Activated CD4-positive, alpha-beta T cell treated with anti-CD3 and anti-CD28 coated beads, Interleukin-2, amount 50 U/mL, for 16 hours (primary cell): ENCODE measurements at regions not wholly inside any gene's neighbourhood (a gene's known extent, or its start where the extent isn't known, plus 50 kb on each side); places are given as distances from the start of the nearest gene placed in this dataset.

Source experiments
- DNase-seq: peaks from one replicate; pipeline ENCODE4 v3.0.0-alpha.2; 2020

GRCh38 chr9:11973011-11973410 lies 720.2 kb upstream of the TYRP1 start:
- DNase-seq: no peak

- DNase-seq: no peak
Observed at GRCh38 chr9:11973511-11973910, 719.7 kb upstream of the TYRP1 start.

GRCh38 chr9:11992866-11993265 lies 700.3 kb upstream of the TYRP1 start:
- DNase-seq: no peak

GRCh38 chr9:12014488-12014887 lies 678.7 kb upstream of the TYRP1 start:
- no peak for DNase-seq

- no peak for DNase-seq
Observed at GRCh38 chr9:12054235-12054634, 639.0 kb upstream of the TYRP1 start.

GRCh38 chr9:12056874-12057273 lies 636.3 kb upstream of the TYRP1 start:
- no peak for DNase-seq

- no peak for DNase-seq
Observed at GRCh38 chr9:12060067-12060466, 633.1 kb upstream of the TYRP1 start.

GRCh38 chr9:12060811-12061210 lies 632.4 kb upstream of the TYRP1 start:
- no peak for DNase-seq

GRCh38 chr9:12065050-12065449 lies 628.1 kb upstream of the TYRP1 start:
- DNase-seq: no peak

- no peak for DNase-seq
Observed at GRCh38 chr9:12065686-12066085, 627.5 kb upstream of the TYRP1 start.

- DNase-seq: no peak
Observed at GRCh38 chr9:12066455-12067035, 626.6 kb upstream of the TYRP1 start.

- DNase-seq: no peak
Observed at GRCh38 chr9:12069366-12069765, 623.8 kb upstream of the TYRP1 start.

GRCh38 chr9:12085399-12085798 lies 607.8 kb upstream of the TYRP1 start:
- no peak for DNase-seq

GRCh38 chr9:12091865-12092527 lies 601.2 kb upstream of the TYRP1 start:
- DNase-seq: no peak

- no peak for DNase-seq
Observed at GRCh38 chr9:12094046-12094445, 599.1 kb upstream of the TYRP1 start.

GRCh38 chr9:12095931-12096330 lies 597.3 kb upstream of the TYRP1 start:
- DNase-seq: no peak

GRCh38 chr9:12133416-12133815 lies 559.8 kb upstream of the TYRP1 start:
- no peak for DNase-seq

- no peak for DNase-seq
Observed at GRCh38 chr9:12141422-12141821, 551.8 kb upstream of the TYRP1 start.

- DNase-seq: no peak
Observed at GRCh38 chr9:12155401-12156134, 537.6 kb upstream of the TYRP1 start.

GRCh38 chr9:12162181-12162815 lies 530.9 kb upstream of the TYRP1 start:
- no peak for DNase-seq

GRCh38 chr9:12163723-12164458 lies 529.3 kb upstream of the TYRP1 start:
- no peak for DNase-seq

- DNase-seq: no peak
Observed at GRCh38 chr9:12166518-12166917, 526.7 kb upstream of the TYRP1 start.

- no peak for DNase-seq
Observed at GRCh38 chr9:12170456-12170855, 522.7 kb upstream of the TYRP1 start.
